Neuronal stem cell (in vitro differentiated cells): ENCODE measurements at regions not wholly inside any gene's neighbourhood (a gene's known extent, or its start where the extent isn't known, plus 50 kb on each side); places are given as distances from the start of the nearest gene placed in this dataset.
A peak's percentile ranks its signal among the peaks of the same experiment; 100 is the strongest.

Source experiments
- DNase-seq: peaks from one replicate; pipeline ENCODE4 v3.0.0-alpha.2; 2013; ENCODE audit warnings: low spot score
- H2AFZ ChIP-seq: one replicate; pipeline ENCODE4 v1.6.1; 2013; ENCODE audit warnings: mild to moderate bottlenecking, low read length, inconsistent platforms
- H2AK5ac ChIP-seq: 2 replicates; pipeline ENCODE4 v1.6.1; 2013; ENCODE audit warnings: low read depth, mild to moderate bottlenecking, inconsistent platforms, low read length, moderate library complexity, mixed read lengths
- H2BK120ac ChIP-seq: 2 replicates; pipeline ENCODE4 v1.6.1; 2013; ENCODE audit warnings: low read depth, mild to moderate bottlenecking, inconsistent platforms, low read length, moderate library complexity, mixed read lengths
- H2BK12ac ChIP-seq: one replicate; pipeline ENCODE4 v1.6.1; 2013; ENCODE audit warnings: low read length, inconsistent platforms
- H2BK15ac ChIP-seq: 2 replicates; pipeline ENCODE4 v1.6.1; 2013; ENCODE audit warnings: mild to moderate bottlenecking, low read length, inconsistent platforms, mixed read lengths
- H2BK5ac ChIP-seq: one replicate; pipeline ENCODE4 v1.6.1; 2013; ENCODE audit warnings: inconsistent platforms, mild to moderate bottlenecking, low read length, moderate library complexity
- H3K14ac ChIP-seq: one replicate; pipeline ENCODE4 v1.6.1; 2013; ENCODE audit warnings: low read length, inconsistent platforms
- H3K18ac ChIP-seq: 2 replicates; pipeline ENCODE4 v1.6.1; 2013; ENCODE audit warnings: low read length, inconsistent platforms
- H3K23ac ChIP-seq: 2 replicates; pipeline ENCODE4 v1.6.1; 2013; ENCODE audit warnings: low read depth, mild to moderate bottlenecking, mixed read lengths, low read length, inconsistent platforms; ENCODE audit not compliant: poor library complexity
- H3K27ac ChIP-seq: replicated peaks from 3 replicates; pipeline ENCODE4 v1.5.1; 2013; ENCODE audit warnings: low read length, inconsistent platforms
- H3K27me3 ChIP-seq, 3 experiments: 2 replicates each; pipeline ENCODE4 v1.6.1; 2013; ENCODE audit warnings: low read length in 3 of 3, mild to moderate bottlenecking in 2 of 3, inconsistent platforms in 1 of 3, low read depth in 1 of 3, mixed read lengths in 1 of 3, moderate library complexity in 1 of 3; ENCODE audit not compliant: control insufficient read depth in 3 of 3, insufficient read depth in 3 of 3
- H3K36me3 ChIP-seq, 2 donors: replicated peaks in 1 of 2; 2 replicates each; pipeline ENCODE4 v1.6.1; 2013; ENCODE audit warnings: low read length in 2 of 2; ENCODE audit not compliant: control insufficient read depth in 2 of 2, insufficient read depth in 2 of 2
- H3K4ac ChIP-seq: 2 replicates; pipeline ENCODE4 v1.6.1; 2013; ENCODE audit warnings: inconsistent platforms, mild to moderate bottlenecking, low read length, moderate library complexity
- H3K4me1 ChIP-seq, 2 donors: 1 replicate in 1 of 2; 2 replicates in 1 of 2; pipeline ENCODE4 v1.6.1; 2013; ENCODE audit warnings: low read length in 2 of 2, low read depth in 1 of 2; ENCODE audit not compliant: control insufficient read depth in 2 of 2, insufficient read depth in 1 of 2
- H3K4me2 ChIP-seq: one replicate; pipeline ENCODE4 v1.6.1; 2013; ENCODE audit warnings: mild to moderate bottlenecking, low read length, inconsistent platforms; ENCODE audit not compliant: insufficient read depth, poor library complexity, severe bottlenecking
- H3K4me3 ChIP-seq, 2 donors: 2 replicates each; pipeline ENCODE4 v1.5.1; 2013; ENCODE audit warnings: low read length in 2 of 2, mild to moderate bottlenecking in 2 of 2, inconsistent platforms in 1 of 2, moderate library complexity in 1 of 2
- H3K79me1 ChIP-seq: one replicate; pipeline ENCODE4 v1.6.1; 2013; ENCODE audit warnings: low read depth, mild to moderate bottlenecking, inconsistent platforms, low read length, moderate library complexity
- H3K9ac ChIP-seq: one replicate; pipeline ENCODE4 v1.6.1; 2013; ENCODE audit warnings: mild to moderate bottlenecking, low read depth, low read length, inconsistent platforms; ENCODE audit not compliant: poor library complexity
- H3K9me3 ChIP-seq, 2 donors: replicated peaks in 1 of 2; 2 replicates each; pipeline versions ENCODE3 to v1.6.1; 2013; ENCODE audit warnings: low read length in 2 of 2, mild to moderate bottlenecking in 2 of 2, inconsistent platforms in 1 of 2, low read depth in 1 of 2, mixed read lengths in 1 of 2, moderate library complexity in 1 of 2; ENCODE audit not compliant: control insufficient read depth in 2 of 2, insufficient read depth in 1 of 2
- H4K8ac ChIP-seq: one replicate; pipeline ENCODE4 v1.6.1; 2013; ENCODE audit warnings: low read depth, mild to moderate bottlenecking, inconsistent platforms, low read length, moderate library complexity
- H4K91ac ChIP-seq: one replicate; pipeline ENCODE4 v1.6.1; 2013; ENCODE audit warnings: low read length, low read depth, mild to moderate bottlenecking, inconsistent platforms; ENCODE audit not compliant: poor library complexity
- WGBS, 2 donors: extraction: QIAGEN DNeasy Blood & Tissue Kit; methylation state at CpG; one replicate each; pipeline ENCODE4 v1.1.7; 2013; ENCODE audit warnings: missing lambda C conversion rate in 2 of 2, mixed read lengths in 1 of 2; ENCODE audit not compliant: insufficient read length in 2 of 2, insufficient replicate concordance in 1 of 2; ENCODE audit errors: extremely low coverage in 2 of 2; 5-methylcytosine and 5-hydroxymethylcytosine counted together

DNA sequence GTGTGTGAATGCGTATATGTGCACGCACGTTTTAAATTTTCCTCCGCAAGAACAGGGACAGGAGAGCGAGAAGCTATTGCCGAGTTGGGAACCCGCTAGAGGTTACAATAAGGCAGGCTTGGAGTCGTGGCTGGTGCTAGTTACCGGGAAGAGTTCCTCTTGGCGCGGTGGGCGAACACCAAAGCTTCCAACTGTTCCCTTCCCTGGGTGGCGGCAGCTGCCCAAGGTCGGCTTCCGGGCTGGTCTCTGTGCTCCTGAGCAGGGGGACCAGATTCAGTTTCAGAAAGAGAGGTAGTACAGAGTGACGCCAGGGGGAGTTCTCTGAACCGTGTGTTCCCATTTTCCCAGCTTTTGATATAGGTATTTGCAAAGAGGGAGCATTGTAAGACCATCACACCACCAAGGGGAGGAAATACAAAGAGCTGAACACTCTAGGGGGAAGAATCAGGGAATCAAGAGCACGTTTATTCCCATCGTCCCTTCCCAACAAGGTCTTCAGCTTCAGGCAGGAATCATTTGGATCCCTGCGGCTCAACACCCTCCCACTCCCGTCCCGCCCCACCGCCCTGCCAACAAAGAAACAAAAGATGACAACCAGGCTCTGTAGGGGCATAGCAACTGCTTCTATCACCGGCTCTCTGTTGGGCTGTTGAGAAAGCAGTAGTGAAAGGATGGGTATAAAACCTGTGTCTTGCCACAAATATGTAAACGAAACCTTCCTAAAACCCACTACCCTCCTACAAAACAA is 113.6 kb upstream of the TEX13C start:
- Histone ChIP-seq H3K14ac (no peak overlapping the region), H3K9ac (no peak overlapping the region), H3K4me1 (no peaks in the 10 kb centered on the region), H3K9me3 (no peaks in the 10 kb centered on the region), H2BK12ac (no peak overlapping the region), H2AK5ac (no peak overlapping the region), H3K79me1 (no peaks in the 10 kb centered on the region), H3K36me3 (no peaks in the 10 kb centered on the region), H4K91ac (no peak overlapping the region), H2BK120ac (no peak overlapping the region), H4K8ac (no peak overlapping the region), H2AFZ (peak overlapping the region; percentile 74), H2BK15ac (no peak overlapping the region), H3K23ac (no peak overlapping the region), H3K4ac (no peak overlapping the region), H2BK5ac (no peak overlapping the region), H3K4me2 (peak overlapping the region; percentile 66), H3K4me3 (peak overlapping the region; percentile 17 to 85), H3K18ac (peak overlapping the region; percentile 52), H3K27me3 (peaks cover 0 to 60% (median 18%) of the 10 kb centered on the region in 3 experiments), H3K27ac (peak overlapping the region; percentile 79)
- no peak for DNase-seq
- no CpG with 5 or more reads among the region's 25 CpGs for WGBS, 2 donors

DNA sequence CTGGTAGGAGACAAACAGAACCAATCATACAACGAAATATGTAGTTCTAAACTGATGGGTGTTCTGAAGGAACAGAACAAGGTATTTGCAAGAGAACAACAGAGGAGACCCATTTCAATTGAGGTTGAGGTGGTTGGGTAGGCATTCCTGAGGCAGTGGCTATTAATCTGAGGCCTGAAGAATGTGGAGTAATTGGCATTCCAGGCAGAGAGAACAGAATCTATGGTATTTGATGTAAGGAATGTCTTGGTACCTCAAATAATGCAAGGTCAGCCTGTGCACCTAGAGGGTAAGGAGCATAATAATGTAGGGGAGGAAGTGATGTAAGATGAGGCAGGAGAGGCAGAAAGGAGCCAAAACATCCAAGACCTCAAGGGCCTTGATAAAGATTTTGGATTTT is 109.5 kb upstream of the TEX13C start:
- Histone ChIP-seq H2BK12ac (no peak overlapping the region), H2AFZ (no peak overlapping the region), H3K4me1 (no peaks in the 10 kb centered on the region), H3K23ac (no peak overlapping the region), H3K9me3 (no peaks in the 10 kb centered on the region), H2BK120ac (no peak overlapping the region), H3K36me3 (no peaks in the 10 kb centered on the region), H3K14ac (no peak overlapping the region), H3K27me3 (peaks cover 0 to 20% (median 0%) of the 10 kb centered on the region in 3 experiments), H3K4ac (no peak overlapping the region), H3K79me1 (no peaks in the 10 kb centered on the region), H3K4me3 (no peak overlapping the region), H3K9ac (no peak overlapping the region), H3K27ac (no peak overlapping the region), H4K91ac (no peak overlapping the region), H3K18ac (no peak overlapping the region), H2BK5ac (no peak overlapping the region), H2BK15ac (no peak overlapping the region), H2AK5ac (no peak overlapping the region), H3K4me2 (no peak overlapping the region), H4K8ac (no peak overlapping the region)
- DNase-seq: no peak
- no CpG with 5 or more reads among the region's 1 CpG for WGBS, 2 donors

DNA sequence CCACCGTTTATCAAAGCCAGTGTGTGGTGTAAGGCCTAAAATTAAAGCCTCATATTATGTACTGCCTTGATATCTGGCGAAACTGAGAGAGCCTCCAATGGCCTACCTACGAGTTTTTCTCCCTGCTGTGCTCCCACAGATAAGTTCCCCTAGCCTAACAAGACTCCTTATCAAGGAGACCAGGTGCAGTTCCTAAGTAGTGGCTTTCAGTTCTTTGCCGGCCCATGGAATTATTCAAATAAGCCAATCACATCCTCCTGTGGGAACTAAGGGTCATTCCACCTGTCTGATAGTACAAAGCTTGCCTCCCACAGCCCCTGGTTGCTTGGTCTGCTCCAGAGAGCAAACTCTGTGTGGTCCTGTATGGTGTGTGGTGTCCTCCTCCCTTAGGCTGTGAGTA is 99.8 kb upstream of the TEX13C start:
- Histone ChIP-seq H3K9me3 (no peaks in the 10 kb centered on the region), H2BK12ac (no peak overlapping the region), H3K18ac (no peak overlapping the region), H3K23ac (no peak overlapping the region), H3K79me1 (no peaks in the 10 kb centered on the region), H2BK15ac (no peak overlapping the region), H3K4me2 (no peak overlapping the region), H4K8ac (no peak overlapping the region), H2AFZ (no peak overlapping the region), H3K27me3 (no peaks in the 10 kb centered on the region), H3K14ac (no peak overlapping the region), H2AK5ac (no peak overlapping the region), H3K4me1 (no peaks in the 10 kb centered on the region), H3K36me3 (no peaks in the 10 kb centered on the region), H3K4me3 (no peak overlapping the region), H2BK120ac (no peak overlapping the region), H3K9ac (no peak overlapping the region), H3K27ac (no peak overlapping the region), H4K91ac (no peak overlapping the region), H3K4ac (no peak overlapping the region), H2BK5ac (no peak overlapping the region)
- no CpG with 5 or more reads among the region's 4 CpGs for WGBS, 2 donors
- no peak for DNase-seq

GRCh38 chrX:125236955-125237354 is 82.7 kb upstream of the TEX13C start:
- Histone ChIP-seq H3K9ac (no peak overlapping the region), H2BK120ac (no peak overlapping the region), H2AK5ac (no peak overlapping the region), H2BK5ac (no peak overlapping the region), H2AFZ (no peak overlapping the region), H3K9me3 (no peaks in the 10 kb centered on the region), H3K27me3 (no peaks in the 10 kb centered on the region), H3K18ac (no peak overlapping the region), H4K8ac (no peak overlapping the region), H3K4me1 (no peaks in the 10 kb centered on the region), H4K91ac (no peak overlapping the region), H2BK15ac (no peak overlapping the region), H2BK12ac (no peak overlapping the region), H3K4me2 (no peak overlapping the region), H3K23ac (no peak overlapping the region), H3K14ac (no peak overlapping the region), H3K79me1 (no peaks in the 10 kb centered on the region), H3K36me3 (no peaks in the 10 kb centered on the region), H3K27ac (no peak overlapping the region), H3K4ac (no peak overlapping the region), H3K4me3 (no peak overlapping the region)
- no CpG with 5 or more reads among the region's 1 CpG for WGBS, 2 donors
- DNase-seq: no peak
